Endothelial cell (in vitro differentiated cells): ENCODE measurements at regions not wholly inside any gene's neighbourhood (a gene's known extent, or its start where the extent isn't known, plus 50 kb on each side); places are given as distances from the start of the nearest gene placed in this dataset.

ENCODE experiments used
- DNase-seq: peaks from one replicate; pipeline ENCODE4 v3.0.0; 2021; ENCODE audit warnings: low spot score
- H3K27ac Mint-ChIP-seq: one replicate; pipeline ENCODE4 v1.8.0; 2021; ENCODE audit warnings: mixed read lengths, inconsistent platforms; ENCODE audit not compliant: unreplicated experiment
- H3K27me3 Mint-ChIP-seq: one replicate; pipeline ENCODE4 v1.8.0; 2021; ENCODE audit warnings: mild to moderate bottlenecking, moderate library complexity, mixed read lengths, inconsistent platforms; ENCODE audit not compliant: unreplicated experiment
- H3K36me3 Mint-ChIP-seq: one replicate; pipeline ENCODE4 v1.8.0; 2021; ENCODE audit warnings: mild to moderate bottlenecking, low read depth, mixed read lengths, inconsistent platforms; ENCODE audit not compliant: unreplicated experiment
- H3K4me1 Mint-ChIP-seq: one replicate; pipeline ENCODE4 v1.8.0; 2021; ENCODE audit warnings: mild to moderate bottlenecking, mixed read lengths, inconsistent platforms; ENCODE audit not compliant: unreplicated experiment
- H3K4me3 Mint-ChIP-seq: one replicate; pipeline ENCODE4 v1.8.0; 2021; ENCODE audit warnings: mild to moderate bottlenecking, mixed read lengths, inconsistent platforms; ENCODE audit not compliant: unreplicated experiment
- H3K9me3 Mint-ChIP-seq: one replicate; pipeline ENCODE4 v1.8.0; 2021; ENCODE audit warnings: mixed read lengths, inconsistent platforms; ENCODE audit not compliant: unreplicated experiment
- TF ChIP-seq, protein P1 (sequence below): fragments of 200-600 bp; sonication (generic); IDR thresholded peaks from one replicate; pipeline ENCODE4 v1.5.0; 2021; ENCODE audit warnings: antibody characterized with exemption; ENCODE audit not compliant: unreplicated experiment

DNA sequence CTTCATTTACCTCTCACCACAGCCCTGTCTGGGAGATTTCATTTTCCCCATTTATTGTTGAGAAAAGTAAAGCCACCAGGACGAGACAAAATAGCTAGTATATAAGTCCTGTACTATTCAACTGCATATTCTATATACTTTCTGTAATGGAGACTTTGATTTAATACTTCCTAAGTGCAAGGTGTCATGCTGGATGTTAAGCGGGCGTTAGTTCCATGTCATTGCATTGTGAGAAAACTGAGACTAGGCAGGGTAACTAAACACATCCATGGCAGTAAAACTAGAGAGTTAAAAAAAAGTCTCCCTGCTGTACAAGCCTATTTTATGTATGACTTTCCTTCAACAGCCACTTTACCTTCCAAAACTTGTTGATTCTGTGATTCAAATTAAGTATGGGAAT, 969.6 kb downstream of the STIM2 start:
- Mint-ChIP-seq H3K4me3 (no peak overlapping the region), H3K27me3 (no peaks in the 10 kb centered on the region), H3K36me3 (no peaks in the 10 kb centered on the region), H3K9me3 (no peaks in the 10 kb centered on the region), H3K4me1 (no peaks in the 10 kb centered on the region), H3K27ac (no peak overlapping the region)
- DNase-seq: no peak
- TF ChIP-seq, protein P1, sequence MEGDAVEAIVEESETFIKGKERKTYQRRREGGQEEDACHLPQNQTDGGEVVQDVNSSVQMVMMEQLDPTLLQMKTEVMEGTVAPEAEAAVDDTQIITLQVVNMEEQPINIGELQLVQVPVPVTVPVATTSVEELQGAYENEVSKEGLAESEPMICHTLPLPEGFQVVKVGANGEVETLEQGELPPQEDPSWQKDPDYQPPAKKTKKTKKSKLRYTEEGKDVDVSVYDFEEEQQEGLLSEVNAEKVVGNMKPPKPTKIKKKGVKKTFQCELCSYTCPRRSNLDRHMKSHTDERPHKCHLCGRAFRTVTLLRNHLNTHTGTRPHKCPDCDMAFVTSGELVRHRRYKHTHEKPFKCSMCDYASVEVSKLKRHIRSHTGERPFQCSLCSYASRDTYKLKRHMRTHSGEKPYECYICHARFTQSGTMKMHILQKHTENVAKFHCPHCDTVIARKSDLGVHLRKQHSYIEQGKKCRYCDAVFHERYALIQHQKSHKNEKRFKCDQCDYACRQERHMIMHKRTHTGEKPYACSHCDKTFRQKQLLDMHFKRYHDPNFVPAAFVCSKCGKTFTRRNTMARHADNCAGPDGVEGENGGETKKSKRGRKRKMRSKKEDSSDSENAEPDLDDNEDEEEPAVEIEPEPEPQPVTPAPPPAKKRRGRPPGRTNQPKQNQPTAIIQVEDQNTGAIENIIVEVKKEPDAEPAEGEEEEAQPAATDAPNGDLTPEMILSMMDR: no peak

DNA sequence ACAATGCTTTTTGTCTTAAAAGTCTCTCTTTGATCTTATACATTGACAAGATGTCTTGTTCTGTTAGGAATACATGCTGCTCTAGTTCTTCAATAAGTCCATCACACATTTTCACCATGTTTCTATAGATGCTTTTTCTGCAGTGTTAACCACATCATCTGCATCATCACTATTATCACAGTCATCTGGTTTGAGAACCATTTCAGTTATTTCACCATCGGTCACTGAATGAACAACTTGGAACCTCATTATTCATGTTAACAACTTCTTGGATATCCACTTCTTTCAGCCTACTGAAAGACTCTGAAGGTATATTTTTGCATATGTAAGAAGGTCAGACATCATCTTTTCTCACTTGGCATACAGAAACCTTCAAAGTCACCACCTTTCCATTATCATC, 975.2 kb downstream of the STIM2 start:
- TF ChIP-seq, protein P1: no peak
- no peaks in the 10 kb centered on the region for H3K4me1 Mint-ChIP-seq
- no peaks in the 10 kb centered on the region for H3K36me3 Mint-ChIP-seq
- no peak overlapping the region for H3K27ac Mint-ChIP-seq
- H3K4me3 Mint-ChIP-seq: no peak overlapping the region
- no peak for DNase-seq
- H3K9me3 Mint-ChIP-seq: no peaks in the 10 kb centered on the region
- no peaks in the 10 kb centered on the region for H3K27me3 Mint-ChIP-seq

DNA sequence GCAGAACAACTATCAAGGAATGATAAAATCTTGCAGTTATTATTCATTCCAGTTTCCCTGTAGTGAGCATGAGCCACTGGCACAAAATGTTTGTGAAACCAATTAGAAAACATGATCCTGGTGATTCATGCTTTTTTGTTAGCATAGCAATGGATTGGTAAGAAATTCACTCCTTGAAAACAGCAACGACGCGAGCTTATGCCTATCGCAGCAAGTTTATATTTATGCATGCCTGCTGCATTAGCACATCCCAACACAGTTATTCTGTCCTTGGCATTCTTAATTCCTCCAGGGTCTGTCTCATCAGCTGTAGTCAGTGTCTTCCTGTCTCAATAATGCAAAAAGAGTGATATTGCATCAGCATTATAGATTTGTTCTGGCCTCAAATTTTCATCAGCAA, 975.9 kb downstream of the STIM2 start:
- Mint-ChIP-seq H3K27me3 (no peaks in the 10 kb centered on the region), H3K36me3 (no peaks in the 10 kb centered on the region), H3K9me3 (no peaks in the 10 kb centered on the region), H3K4me3 (no peak overlapping the region), H3K27ac (no peak overlapping the region), H3K4me1 (no peaks in the 10 kb centered on the region)
- TF ChIP-seq, protein P1: no peak
- DNase-seq: no peak

DNA sequence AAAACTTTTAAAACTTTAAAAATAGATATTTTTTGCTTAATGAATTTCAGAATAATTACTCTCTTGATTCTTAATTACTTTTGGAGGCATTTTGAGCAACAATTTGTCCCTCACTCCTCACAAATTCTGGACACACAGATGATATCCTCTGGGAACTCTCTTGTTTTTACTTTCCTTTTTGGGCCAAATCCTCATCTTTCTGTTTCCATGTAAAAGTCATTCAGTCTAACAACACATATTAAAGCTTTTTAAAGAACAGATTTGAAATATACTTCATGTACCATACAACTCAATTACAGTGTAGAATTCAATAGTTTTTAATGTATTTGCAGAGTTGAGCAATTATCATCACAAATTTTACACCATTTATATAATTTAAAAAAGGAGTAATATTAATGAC, 983.1 kb downstream of the STIM2 start:
- H3K9me3 Mint-ChIP-seq: no peaks in the 10 kb centered on the region
- H3K4me1 Mint-ChIP-seq: no peaks in the 10 kb centered on the region
- no peak for DNase-seq
- no peak overlapping the region for H3K27ac Mint-ChIP-seq
- TF ChIP-seq, protein P1: no peak
- H3K27me3 Mint-ChIP-seq: no peaks in the 10 kb centered on the region
- H3K36me3 Mint-ChIP-seq: no peaks in the 10 kb centered on the region
- no peak overlapping the region for H3K4me3 Mint-ChIP-seq

DNA sequence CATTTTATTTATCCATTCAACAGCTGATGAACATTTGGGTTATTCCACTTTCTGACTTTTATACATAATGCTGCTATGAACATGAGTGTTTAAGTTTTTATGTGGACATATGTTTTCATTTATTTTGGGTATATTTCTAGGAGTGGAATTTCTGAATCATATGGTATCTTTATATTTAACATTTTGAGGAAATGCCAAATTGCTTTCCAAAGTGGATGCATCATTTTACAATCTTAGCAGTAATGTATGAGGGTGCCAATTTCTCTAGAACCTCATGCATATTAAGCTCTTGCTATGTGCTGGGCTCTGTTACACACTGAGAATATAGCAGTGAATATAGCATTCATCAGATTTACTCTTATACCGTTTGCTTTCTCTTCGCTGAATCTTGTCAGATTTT, 983.7 kb downstream of the STIM2 start:
- Mint-ChIP-seq H3K36me3 (no peaks in the 10 kb centered on the region), H3K4me1 (no peaks in the 10 kb centered on the region), H3K27me3 (no peaks in the 10 kb centered on the region), H3K27ac (no peak overlapping the region), H3K4me3 (no peak overlapping the region), H3K9me3 (no peaks in the 10 kb centered on the region)
- TF ChIP-seq, protein P1: no peak
- DNase-seq: no peak
